ENCODE measurements at regions not wholly inside any gene's neighbourhood (a gene's known extent, or its start where the extent isn't known, plus 50 kb on each side); places are given as distances from the start of the nearest gene placed in this dataset.

DNA sequence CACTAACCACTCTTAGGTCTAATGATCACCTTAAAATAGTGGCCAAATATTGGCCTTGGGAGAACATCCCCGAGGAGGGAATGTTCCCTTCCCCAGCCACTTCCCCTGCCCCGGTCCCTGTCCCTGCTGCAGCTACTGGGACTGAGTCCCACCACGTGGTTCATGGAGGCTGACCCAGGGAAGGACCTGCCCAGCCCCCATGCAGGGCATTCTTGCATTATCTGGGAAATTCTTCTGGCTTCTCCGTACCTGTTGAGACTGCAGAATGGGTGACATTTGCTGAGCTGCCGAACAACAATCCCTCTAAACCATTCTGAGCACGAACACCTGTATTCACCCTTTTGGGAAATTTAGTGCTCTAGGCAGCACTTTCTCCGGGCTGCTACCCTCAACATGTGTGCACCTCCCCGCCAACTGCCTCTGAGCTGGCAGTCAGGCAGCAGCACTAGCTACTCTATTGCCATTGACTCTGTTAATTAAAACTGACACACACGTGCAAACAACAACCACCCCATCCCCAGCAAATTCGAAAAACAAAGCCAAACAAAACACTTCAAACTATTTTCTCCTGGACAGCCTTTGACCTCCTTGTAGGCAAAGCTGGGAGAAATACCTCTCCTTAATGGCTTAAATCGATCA lies 567.4 kb upstream of the MKI67 start:
- CTCF ChIA-PET = no interaction called here
- H3K9ac ChIP-seq (replicated peaks; ENCODE audit: extremely low read depth, insufficient read depth, low read length) = no peak overlapping the region
- H3K4me3 ChIP-seq (replicated peaks in 1 of 3; ENCODE audit: insufficient read depth in 1 of 3, low read depth in 1 of 3, low read length in 3 of 3) = no peak overlapping the region
- H3K9me3 ChIP-seq (replicated peaks; ENCODE audit: control insufficient read depth, insufficient read depth, low read length) = no peaks in the 10 kb centered on the region
- FAIRE-seq = no peak
- BruUV-seq (replicated peaks) = no TSS peak
- POLR2A ChIA-PET = no interaction called here
- no peaks in the 10 kb centered on the region for H3K36me3 ChIP-seq (ENCODE audit: control insufficient read depth in 2 of 2, extremely low read depth in 1 of 2, insufficient read depth in 2 of 2, low read length in 2 of 2)
- H3K4me2 ChIP-seq (ENCODE audit: insufficient read depth, low read length) = no peak overlapping the region
- no peaks in the 10 kb centered on the region for H4K20me1 ChIP-seq (replicated peaks; ENCODE audit: control insufficient read depth, extremely low read depth, insufficient read depth, low read length)
- no peaks in the 10 kb centered on the region for H3K27me3 ChIP-seq (ENCODE audit: control insufficient read depth in 2 of 2, insufficient read depth in 2 of 2, low read length in 2 of 2)
- intact Hi-C loops (cut with micrococcal nuclease) (no loop called here), dilution Hi-C loops (cut with MboI; ENCODE audit: extremely low pct_ligation_motif_present, low sequenced_read_pairs) (no loop called here)
- H2AFZ ChIP-seq (ENCODE audit: low read depth, low read length) = no peak overlapping the region
- TF ChIP-seq POLR2AphosphoS5 (IDR thresholded peaks at IDR 0.05; ENCODE audit: insufficient read depth, low read depth, low read length) (no peak), MYC (IDR thresholded peaks at IDR 0.05; ENCODE audit: low read depth, low read length) (no peak), GATA2 (IDR thresholded peaks at IDR 0.05; ENCODE audit: insufficient read depth, insufficient read length, low read depth, low read length) (no peak), JUN (IDR thresholded peaks at IDR 0.05; ENCODE audit: borderline replicate concordance, insufficient read depth, insufficient read length, low read depth) (no peak), EZH2 (IDR thresholded peaks at IDR 0.05; ENCODE audit: borderline replicate concordance, low read depth, low read length, severe bottlenecking) (no peak)
- TF ChIP-seq, protein P1, sequence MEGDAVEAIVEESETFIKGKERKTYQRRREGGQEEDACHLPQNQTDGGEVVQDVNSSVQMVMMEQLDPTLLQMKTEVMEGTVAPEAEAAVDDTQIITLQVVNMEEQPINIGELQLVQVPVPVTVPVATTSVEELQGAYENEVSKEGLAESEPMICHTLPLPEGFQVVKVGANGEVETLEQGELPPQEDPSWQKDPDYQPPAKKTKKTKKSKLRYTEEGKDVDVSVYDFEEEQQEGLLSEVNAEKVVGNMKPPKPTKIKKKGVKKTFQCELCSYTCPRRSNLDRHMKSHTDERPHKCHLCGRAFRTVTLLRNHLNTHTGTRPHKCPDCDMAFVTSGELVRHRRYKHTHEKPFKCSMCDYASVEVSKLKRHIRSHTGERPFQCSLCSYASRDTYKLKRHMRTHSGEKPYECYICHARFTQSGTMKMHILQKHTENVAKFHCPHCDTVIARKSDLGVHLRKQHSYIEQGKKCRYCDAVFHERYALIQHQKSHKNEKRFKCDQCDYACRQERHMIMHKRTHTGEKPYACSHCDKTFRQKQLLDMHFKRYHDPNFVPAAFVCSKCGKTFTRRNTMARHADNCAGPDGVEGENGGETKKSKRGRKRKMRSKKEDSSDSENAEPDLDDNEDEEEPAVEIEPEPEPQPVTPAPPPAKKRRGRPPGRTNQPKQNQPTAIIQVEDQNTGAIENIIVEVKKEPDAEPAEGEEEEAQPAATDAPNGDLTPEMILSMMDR (IDR thresholded peaks at IDR 0.05; ENCODE audit: extremely low read depth in 1 of 2, insufficient read depth in 1 of 2, low read depth in 1 of 2, low read length in 2 of 2) = no peak
- no peaks in the 10 kb centered on the region for H3K4me1 ChIP-seq (ENCODE audit: control insufficient read depth, extremely low read depth, insufficient read depth, low read length)
- no peaks in the 10 kb centered on the region for H3K9me1 ChIP-seq (replicated peaks; ENCODE audit: control insufficient read depth, extremely low read depth, insufficient read depth, low read length)
- no peak overlapping the region for H3K27ac ChIP-seq (ENCODE audit: insufficient read depth, low read depth, low read length)
- no peaks in the 10 kb centered on the region for H3K79me2 ChIP-seq (ENCODE audit: control insufficient read depth, insufficient read depth, low read length)
- DNase-seq (ENCODE audit: low read depth, low spot score) = no peak
